Uterus (tissue), 2 donors: ENCODE measurements at regions not wholly inside any gene's neighbourhood (a gene's known extent, or its start where the extent isn't known, plus 50 kb on each side); places are given as distances from the start of the nearest gene placed in this dataset.

ENCODE experiments used
- POLR2A ChIP-seq, 2 donors: fragments of 450-650 bp; IDR thresholded peaks; one replicate each; pipeline ENCODE4 v1.6.1; 2016; ENCODE audit warnings: antibody characterized with exemption in 2 of 2, mild to moderate bottlenecking in 1 of 2, moderate library complexity in 1 of 2
- TF ChIP-seq, protein P1 (sequence below), 4 experiments: fragments of 200-600 bp in 2 of 4; fragments of 450-650 bp in 2 of 4; sonication (generic) in 2 of 4; IDR thresholded peaks; one replicate each; pipeline ENCODE4 v1.5.1; 2016 to 2019; ENCODE audit warnings: antibody characterized with exemption in 4 of 4, mild to moderate bottlenecking in 2 of 4, moderate library complexity in 1 of 4

DNA sequence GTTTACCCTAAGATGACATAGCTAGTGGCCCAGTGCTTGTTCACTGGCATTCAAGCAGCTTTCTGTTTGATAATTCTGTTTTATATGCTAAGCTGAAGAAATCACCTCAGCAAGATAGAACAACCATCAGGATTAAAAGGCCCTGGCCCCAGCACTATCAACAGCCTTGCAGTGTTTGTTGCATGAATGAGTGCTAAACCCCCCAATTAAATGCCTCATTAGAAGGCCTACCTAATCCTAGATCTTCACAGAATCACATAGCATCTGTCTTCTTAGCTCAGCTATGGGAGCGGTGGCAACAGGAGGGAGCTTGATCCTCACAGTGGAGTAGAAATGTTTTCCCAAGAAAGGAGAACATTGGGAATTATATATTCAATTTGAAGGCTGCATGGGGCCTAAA lies 194.1 kb upstream of the HNMT start:
- TF ChIP-seq, protein P1, sequence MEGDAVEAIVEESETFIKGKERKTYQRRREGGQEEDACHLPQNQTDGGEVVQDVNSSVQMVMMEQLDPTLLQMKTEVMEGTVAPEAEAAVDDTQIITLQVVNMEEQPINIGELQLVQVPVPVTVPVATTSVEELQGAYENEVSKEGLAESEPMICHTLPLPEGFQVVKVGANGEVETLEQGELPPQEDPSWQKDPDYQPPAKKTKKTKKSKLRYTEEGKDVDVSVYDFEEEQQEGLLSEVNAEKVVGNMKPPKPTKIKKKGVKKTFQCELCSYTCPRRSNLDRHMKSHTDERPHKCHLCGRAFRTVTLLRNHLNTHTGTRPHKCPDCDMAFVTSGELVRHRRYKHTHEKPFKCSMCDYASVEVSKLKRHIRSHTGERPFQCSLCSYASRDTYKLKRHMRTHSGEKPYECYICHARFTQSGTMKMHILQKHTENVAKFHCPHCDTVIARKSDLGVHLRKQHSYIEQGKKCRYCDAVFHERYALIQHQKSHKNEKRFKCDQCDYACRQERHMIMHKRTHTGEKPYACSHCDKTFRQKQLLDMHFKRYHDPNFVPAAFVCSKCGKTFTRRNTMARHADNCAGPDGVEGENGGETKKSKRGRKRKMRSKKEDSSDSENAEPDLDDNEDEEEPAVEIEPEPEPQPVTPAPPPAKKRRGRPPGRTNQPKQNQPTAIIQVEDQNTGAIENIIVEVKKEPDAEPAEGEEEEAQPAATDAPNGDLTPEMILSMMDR (IDR thresholded peaks at IDR 0.05) = no peak
- TF ChIP-seq POLR2A (IDR thresholded peaks at IDR 0.05) = no peak
